CD14-positive monocyte (primary cell): ENCODE measurements at regions not wholly inside any gene's neighbourhood (a gene's known extent, or its start where the extent isn't known, plus 50 kb on each side); places are given as distances from the start of the nearest gene placed in this dataset.

Experiments
- DNase-seq, 3 donors: peaks; one replicate each; pipeline ENCODE4 v3.0.0-alpha.2; 2011 to 2022
- H2AFZ ChIP-seq: 2 replicates; pipeline ENCODE4 v1.6.0; 2012; ENCODE audit warnings: mild to moderate bottlenecking, low read depth, low read length, inconsistent platforms; ENCODE audit not compliant: insufficient read depth, poor library complexity, severe bottlenecking
- H3K27ac ChIP-seq, 2 donors: 1 replicate in 1 of 2; 2 replicates in 1 of 2; pipeline ENCODE4 v1.5.1; 2012 to 2013; ENCODE audit warnings: low read length in 2 of 2, control low read depth in 1 of 2, inconsistent platforms in 1 of 2, low read depth in 1 of 2, mild to moderate bottlenecking in 1 of 2
- H3K27me3 ChIP-seq, 2 donors: one replicate each; pipeline versions ENCODE4 v1.6.0 to v1.6.1; 2011 to 2013; ENCODE audit warnings: low read length in 2 of 2; ENCODE audit not compliant: control insufficient read depth in 2 of 2, insufficient read depth in 2 of 2
- H3K36me3 ChIP-seq, 2 donors: replicated peaks in 1 of 2; 1 replicate in 1 of 2; 2 replicates in 1 of 2; pipeline versions ENCODE4 v1.5.1 to v1.6.1; 2012 to 2013; ENCODE audit warnings: low read length in 2 of 2, control low read depth in 1 of 2, inconsistent platforms in 1 of 2, mild to moderate bottlenecking in 1 of 2; ENCODE audit not compliant: insufficient read depth in 2 of 2, control insufficient read depth in 1 of 2
- H3K4me1 ChIP-seq, 2 donors: 1 replicate in 1 of 2; 2 replicates in 1 of 2; pipeline versions ENCODE4 v1.5.1 to v1.6.1; 2012 to 2013; ENCODE audit warnings: low read length in 2 of 2, control low read depth in 1 of 2, inconsistent platforms in 1 of 2, mild to moderate bottlenecking in 1 of 2, moderate library complexity in 1 of 2; ENCODE audit not compliant: insufficient read depth in 2 of 2, control insufficient read depth in 1 of 2
- H3K4me2 ChIP-seq: replicated peaks from 2 replicates; pipeline ENCODE3; 2012; ENCODE audit warnings: low read length, moderate library complexity, mild to moderate bottlenecking; ENCODE audit not compliant: poor library complexity, severe bottlenecking; ENCODE audit errors: extremely low read depth
- H3K4me3 ChIP-seq, 3 experiments: fragments of 200-600 bp in 1 of 3; sonication (generic) in 1 of 3; replicated peaks in 1 of 3; 1 replicate in 2 of 3; 2 replicates in 1 of 3; pipeline ENCODE4 v1.5.1; 2011 to 2013; ENCODE audit warnings: low read length in 3 of 3, mild to moderate bottlenecking in 3 of 3, control low read depth in 2 of 3, low read depth in 2 of 3, inconsistent platforms in 1 of 3, moderate library complexity in 1 of 3
- H3K79me2 ChIP-seq: 2 replicates; pipeline ENCODE4 v1.6.0; 2012; ENCODE audit warnings: mild to moderate bottlenecking, control low read depth, inconsistent platforms, low read length, moderate library complexity; ENCODE audit not compliant: insufficient read depth
- H3K9ac ChIP-seq: 2 replicates; pipeline ENCODE4 v1.6.0; 2017; ENCODE audit warnings: low read length, mild to moderate bottlenecking; ENCODE audit not compliant: insufficient read depth, poor library complexity, severe bottlenecking
- H3K9me3 ChIP-seq, 2 donors: replicated peaks in 1 of 2; 1 replicate in 1 of 2; 2 replicates in 1 of 2; pipeline versions ENCODE4 v1.5.1 to v1.6.1; 2012 to 2013; ENCODE audit warnings: low read length in 2 of 2, control low read depth in 1 of 2; ENCODE audit not compliant: control insufficient read depth in 1 of 2, insufficient read depth in 1 of 2
- H4K20me1 ChIP-seq: 2 replicates; pipeline ENCODE4 v1.6.0; 2012; ENCODE audit warnings: mild to moderate bottlenecking, low read length, control low read depth, moderate library complexity; ENCODE audit not compliant: insufficient read depth
- H3K27ac Mint-ChIP-seq, 7 donors: one replicate each; pipeline ENCODE4 v1.8.0; 2020; ENCODE audit warnings: mild to moderate bottlenecking in 7 of 7, mixed read lengths in 7 of 7, moderate library complexity in 6 of 7, inconsistent platforms in 2 of 7
- H3K27me3 Mint-ChIP-seq, 3 donors: one replicate each; pipeline ENCODE4 v1.8.0; 2021 to 2022; ENCODE audit warnings: low read depth in 3 of 3, mild to moderate bottlenecking in 3 of 3, mixed read lengths in 3 of 3, moderate library complexity in 3 of 3, inconsistent platforms in 1 of 3
- H3K36me3 Mint-ChIP-seq, 2 donors: one replicate each; pipeline ENCODE4 v1.8.0; 2020; ENCODE audit warnings: mixed read lengths in 2 of 2, inconsistent platforms in 1 of 2, mild to moderate bottlenecking in 1 of 2
- H3K4me1 Mint-ChIP-seq: one replicate; pipeline ENCODE4 v1.8.0; 2020; ENCODE audit warnings: mild to moderate bottlenecking, mixed read lengths
- H3K4me3 Mint-ChIP-seq, 2 donors: one replicate each; pipeline ENCODE4 v1.8.0; 2020; ENCODE audit warnings: mild to moderate bottlenecking in 2 of 2, mixed read lengths in 2 of 2, moderate library complexity in 1 of 2
- H3K9me3 Mint-ChIP-seq, 7 donors: one replicate each; pipeline ENCODE4 v1.8.0; 2020 to 2022; ENCODE audit warnings: mixed read lengths in 7 of 7, mild to moderate bottlenecking in 6 of 7, moderate library complexity in 6 of 7, inconsistent platforms in 2 of 7
- WGBS: methylation state at CpG from one replicate; pipeline ENCODE4 v1.1.5; 2013; ENCODE audit warnings: missing lambda C conversion rate; ENCODE audit not compliant: insufficient coverage; 5-methylcytosine and 5-hydroxymethylcytosine counted together
- intact Hi-C, 2 donors: fragments of 100-400 bp; cut with micrococcal nuclease; formaldehyde crosslinking; loops; one replicate each; pipeline versions ENCODE4 v1.15.0 to v1.15.1; 2023
- TF ChIP-seq, protein P1 (sequence below): fragments of 200-600 bp; IDR thresholded peaks from one replicate; pipeline ENCODE4 v1.8.0; 2022; ENCODE audit warnings: antibody characterized with exemption, mild to moderate bottlenecking

GRCh38 chr2:186299610-186300009 lies 186.4 kb upstream of the ZC3H15 start:
- Histone ChIP-seq H3K79me2 (no peaks in the 10 kb centered on the region), H4K20me1 (no peaks in the 10 kb centered on the region), H3K4me3 (no peak overlapping the region), H3K9me3 (no peaks in the 10 kb centered on the region), H3K36me3 (no peaks in the 10 kb centered on the region), H3K4me1 (no peaks in the 10 kb centered on the region), H2AFZ (no peak overlapping the region), H3K27me3 (no peaks in the 10 kb centered on the region), H3K4me2 (no peak overlapping the region), H3K9ac (no peak overlapping the region), H3K27ac (no peak overlapping the region)
- Mint-ChIP-seq H3K4me3 (no peak overlapping the region), H3K9me3 (peaks cover 0 to 10% (median 4%) of the 10 kb centered on the region in 7 donors), H3K4me1 (no peaks in the 10 kb centered on the region), H3K27ac (no peak overlapping the region), H3K36me3 (no peaks in the 10 kb centered on the region), H3K27me3 (peaks cover 0 to 1% (median 0%) of the 10 kb centered on the region in 3 donors)
- TF ChIP-seq, protein P1, sequence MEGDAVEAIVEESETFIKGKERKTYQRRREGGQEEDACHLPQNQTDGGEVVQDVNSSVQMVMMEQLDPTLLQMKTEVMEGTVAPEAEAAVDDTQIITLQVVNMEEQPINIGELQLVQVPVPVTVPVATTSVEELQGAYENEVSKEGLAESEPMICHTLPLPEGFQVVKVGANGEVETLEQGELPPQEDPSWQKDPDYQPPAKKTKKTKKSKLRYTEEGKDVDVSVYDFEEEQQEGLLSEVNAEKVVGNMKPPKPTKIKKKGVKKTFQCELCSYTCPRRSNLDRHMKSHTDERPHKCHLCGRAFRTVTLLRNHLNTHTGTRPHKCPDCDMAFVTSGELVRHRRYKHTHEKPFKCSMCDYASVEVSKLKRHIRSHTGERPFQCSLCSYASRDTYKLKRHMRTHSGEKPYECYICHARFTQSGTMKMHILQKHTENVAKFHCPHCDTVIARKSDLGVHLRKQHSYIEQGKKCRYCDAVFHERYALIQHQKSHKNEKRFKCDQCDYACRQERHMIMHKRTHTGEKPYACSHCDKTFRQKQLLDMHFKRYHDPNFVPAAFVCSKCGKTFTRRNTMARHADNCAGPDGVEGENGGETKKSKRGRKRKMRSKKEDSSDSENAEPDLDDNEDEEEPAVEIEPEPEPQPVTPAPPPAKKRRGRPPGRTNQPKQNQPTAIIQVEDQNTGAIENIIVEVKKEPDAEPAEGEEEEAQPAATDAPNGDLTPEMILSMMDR = no peak
- intact Hi-C loops = no loop called here
- no peak for DNase-seq
- WGBS = no CpG with 5 or more reads among the region's 1 CpG

GRCh38 chr2:186302263-186302662 lies 183.8 kb upstream of the ZC3H15 start:
- H3K79me2 ChIP-seq = no peaks in the 10 kb centered on the region
- Mint-ChIP-seq H3K27me3 (no peaks in the 10 kb centered on the region), H3K4me3 (no peak overlapping the region), H3K27ac (no peak overlapping the region), H3K9me3 (peaks cover 3 to 13% (median 4%) of the 10 kb centered on the region in 7 donors), H3K36me3 (no peaks in the 10 kb centered on the region), H3K4me1 (no peaks in the 10 kb centered on the region)
- H3K4me3 ChIP-seq = no peak overlapping the region
- WGBS = 100% methylated on average over 3 of the region's 7 CpGs
- no peaks in the 10 kb centered on the region for H3K36me3 ChIP-seq
- no peak overlapping the region for H3K9ac ChIP-seq
- no peaks in the 10 kb centered on the region for H4K20me1 ChIP-seq
- no peaks in the 10 kb centered on the region for H3K9me3 ChIP-seq
- TF ChIP-seq, protein P1 = no peak
- H3K27me3 ChIP-seq = no peaks in the 10 kb centered on the region
- H3K4me1 ChIP-seq = no peaks in the 10 kb centered on the region
- no peak overlapping the region for H3K27ac ChIP-seq
- no peak overlapping the region for H3K4me2 ChIP-seq
- intact Hi-C loops = no loop called here
- DNase-seq = no peak
- no peak overlapping the region for H2AFZ ChIP-seq
